HepG2 (cell line): ENCODE measurements at regions not wholly inside any gene's neighbourhood (a gene's known extent, or its start where the extent isn't known, plus 50 kb on each side); places are given as distances from the start of the nearest gene placed in this dataset.

Experiments used
- ATAC-seq: fragments of 200-7000 bp; cut with Tn5 transposase; 3 replicates; pipeline ENCODE4 v1.9.1; 2020; ENCODE audit warnings: mild to moderate bottlenecking, moderate library complexity
- BruUV-seq: library from RNA; stranded (reverse); fragments of 400-500 nt; replicated peaks from 2 replicates; lab custom pipeline; 2021; lab: Mats Ljungman, UMichigan
- CTCF ChIA-PET: fragments of 300-600 bp; formaldehyde crosslinking; extraction: SDS; loops from one replicate; lab custom pipeline; 2021; ENCODE audit warnings: low total read pairs, inconsistent platforms, low intra/inter-chr PET ratio; lab: Yijun Ruan, JAX
- POLR2A ChIA-PET: fragments of 350-600 bp; sonication (Branson Sonifier 250); formaldehyde crosslinking; loops from one replicate; lab custom pipeline; 2020; ENCODE audit warnings: antibody characterized with exemption, inconsistent platforms; lab: Yijun Ruan, JAX
- DNase-seq: peaks from one replicate; pipeline ENCODE4 v3.0.0-alpha.2; 2015; ENCODE audit warnings: low spot score
- FAIRE-seq: peaks from 3 replicates; lab custom pipeline; 2011; peaks lifted over from hg19 to GRCh38; lab: Jason Lieb, UNC
- H2AFZ ChIP-seq: one replicate; pipeline ENCODE4 v1.6.1; 2011; ENCODE audit warnings: low read length, inconsistent platforms
- H3K27ac ChIP-seq: fragments of 300-600 bp; 3 replicates; pipeline ENCODE4 v1.8.0; 2011; ENCODE audit warnings: mixed run types, mild to moderate bottlenecking, mixed read lengths, low read length, inconsistent platforms; ENCODE audit not compliant: insufficient read depth; ENCODE audit errors: extremely low read length
- H3K27me3 ChIP-seq, 2 experiments: fragments of 200-600 bp in 1 of 2; 2 replicates in 1 of 2; 3 replicates in 1 of 2; pipeline versions ENCODE4 v1.6.0 to v1.8.0; 2011; ENCODE audit warnings: low read length in 2 of 2, mild to moderate bottlenecking in 2 of 2, moderate library complexity in 2 of 2, inconsistent platforms in 1 of 2; ENCODE audit not compliant: insufficient read depth in 2 of 2, control insufficient read depth in 1 of 2
- H3K36me3 ChIP-seq, 2 experiments: fragments of 200-600 bp in 1 of 2; replicated peaks in 1 of 2; 2 replicates in 1 of 2; 3 replicates in 1 of 2; pipeline versions ENCODE4 v1.5.1 to v1.8.0; 2011; ENCODE audit warnings: low read length in 2 of 2, inconsistent platforms in 1 of 2; ENCODE audit not compliant: insufficient read depth in 2 of 2, control insufficient read depth in 1 of 2
- H3K4me1 ChIP-seq: 2 replicates; pipeline ENCODE4 v1.5.1; 2012; ENCODE audit warnings: low read length, inconsistent platforms; ENCODE audit not compliant: insufficient read depth
- H3K4me2 ChIP-seq: 2 replicates; pipeline ENCODE4 v1.6.0; 2011; ENCODE audit warnings: low read depth, low read length, inconsistent platforms
- H3K4me3 ChIP-seq, 3 experiments: fragments of 200-600 bp in 1 of 3; sonication (generic), shearing (Covaris generic) in 1 of 3; replicated peaks in 1 of 3; 2 replicates each; pipeline ENCODE4 v1.5.1; 2011 to 2016; ENCODE audit warnings: low read length in 3 of 3, inconsistent platforms in 2 of 3, low read depth in 2 of 3, mild to moderate bottlenecking in 2 of 3, control low read depth in 1 of 3, mixed read lengths in 1 of 3; ENCODE audit not compliant: insufficient read depth in 1 of 3
- H3K79me2 ChIP-seq: one replicate; pipeline ENCODE4 v1.6.1; 2011; ENCODE audit warnings: low read length, inconsistent platforms; ENCODE audit not compliant: insufficient read depth
- H3K9ac ChIP-seq: 2 replicates; pipeline ENCODE4 v1.6.0; 2011; ENCODE audit warnings: mild to moderate bottlenecking, low read depth, low read length, inconsistent platforms; ENCODE audit not compliant: insufficient read depth
- H3K9me3 ChIP-seq: 2 replicates; pipeline ENCODE4 v1.5.1; 2012; ENCODE audit warnings: mild to moderate bottlenecking, low read length
- H4K20me1 ChIP-seq: 2 replicates; pipeline ENCODE4 v1.6.0; 2011; ENCODE audit warnings: inconsistent platforms, mild to moderate bottlenecking, low read length, moderate library complexity; ENCODE audit not compliant: insufficient read depth
- KDM5B ChIP-seq: sonication (generic); formaldehyde crosslinking; IDR thresholded peaks from 2 replicates; pipeline ENCODE4 v1.4.0; 2020; ENCODE audit warnings: missing genetic modification reagents, mild to moderate bottlenecking, borderline replicate concordance
- MBNL3 ChIP-seq: fragments of 250-450 bp; sonication (Bioruptor Pico); conservative IDR thresholded peaks from 2 replicates; pipeline ENCODE4 v1.8.0; 2022; ENCODE audit warnings: mild to moderate bottlenecking, inconsistent platforms
- ZNF354B ChIP-seq: sonication (generic); formaldehyde crosslinking; IDR thresholded peaks from 2 replicates; pipeline ENCODE4 v1.8.0; 2022; ENCODE audit warnings: mild to moderate bottlenecking, missing genetic modification reagents
- WGBS: methylation state at CpG from one replicate; pipeline ENCODE4 v1.1.6; 2017; ENCODE audit warnings: low lambda C conversion rate; 5-methylcytosine and 5-hydroxymethylcytosine counted together
- in situ Hi-C: cut with HindIII; loops from 2 replicates; pipeline ENCODE4 v1.10.0; 2017; ENCODE audit warnings: low pct_unique_long_range_greater_than_20kb; ENCODE audit not compliant: extremely low pct_ligation_motif_present
- intact Hi-C: fragments of 100-400 bp; cut with micrococcal nuclease; formaldehyde crosslinking; loops from one replicate; pipeline ENCODE4 v1.10.0; 2022; ENCODE audit not compliant: unreplicated experiment

- FAIRE-seq (no peak), ATAC-seq (no peak), DNase-seq (no peak)
- no peaks in the 10 kb centered on the region for H3K36me3 ChIP-seq
- POLR2A ChIA-PET, result no interaction called here
- in situ Hi-C loops (no loop called here), intact Hi-C loops (no loop called here)
- no peaks in the 10 kb centered on the region for H3K9me3 ChIP-seq
- H3K79me2 ChIP-seq, result no peaks in the 10 kb centered on the region
- no peaks in the 10 kb centered on the region for H3K27me3 ChIP-seq
- H4K20me1 ChIP-seq, result no peaks in the 10 kb centered on the region
- H3K4me1 ChIP-seq, result peaks cover 9% of the 10 kb centered on the region
- WGBS, result 92% methylated on average over 2 of the region's 2 CpGs
- H2AFZ ChIP-seq, result no peak overlapping the region
- TSS peak; percentile 18 for BruUV-seq
- TF ChIP-seq KDM5B (CRISPR knock-in tag), result no peak
- no peak overlapping the region for H3K27ac ChIP-seq
- CTCF ChIA-PET, result no interaction called here
- H3K9ac ChIP-seq, result no peak overlapping the region
- H3K4me2 ChIP-seq, result no peak overlapping the region
- H3K4me3 ChIP-seq, result no peak overlapping the region
Measured at GRCh38 chr2:186032102-186032738, 293.6 kb downstream of the FSIP2 start.

- Histone ChIP-seq H2AFZ (no peak overlapping the region), H3K9me3 (no peaks in the 10 kb centered on the region), H3K4me1 (peaks cover 6% of the 10 kb centered on the region), H3K27me3 (no peaks in the 10 kb centered on the region), H3K27ac (no peak overlapping the region), H3K4me2 (no peak overlapping the region), H3K9ac (no peak overlapping the region), H3K4me3 (no peak overlapping the region), H4K20me1 (no peaks in the 10 kb centered on the region), H3K79me2 (no peaks in the 10 kb centered on the region), H3K36me3 (no peaks in the 10 kb centered on the region)
- ATAC-seq (no peak), FAIRE-seq (no peak), DNase-seq (no peak)
- in situ Hi-C loops (no loop called here), intact Hi-C loops (no loop called here)
- CTCF ChIA-PET, result no interaction called here
- 97% methylated on average over 2 of the region's 2 CpGs for WGBS
- TF ChIP-seq ZNF354B (CRISPR knock-in tag) (no peak), MBNL3 (no peak)
- POLR2A ChIA-PET, result no interaction called here
- no TSS peak for BruUV-seq
Measured at GRCh38 chr2:186032930-186033329, 294.3 kb downstream of the FSIP2 start.
